ENCODE measurements at regions not wholly inside any gene's neighbourhood (a gene's known extent, or its start where the extent isn't known, plus 50 kb on each side); places are given as distances from the start of the nearest gene placed in this dataset.

- H3K27ac ChIP-seq, result no peak overlapping the region
- no peaks in the 10 kb centered on the region for H3K4me1 ChIP-seq
- no peaks in the 10 kb centered on the region for H3K9me3 ChIP-seq (ENCODE audit: control insufficient read depth, low read length)
- no peak overlapping the region for H2AFZ ChIP-seq
- H3K4me2 ChIP-seq (ENCODE audit: low read length), result no peak overlapping the region
- no peak overlapping the region for H3K9ac ChIP-seq
- no peaks in the 10 kb centered on the region for H3K27me3 ChIP-seq (ENCODE audit: control insufficient read depth, insufficient read depth, low read length)
- H3K4me3 ChIP-seq (ENCODE audit: low read depth, low read length), result no peak overlapping the region
- TF ChIP-seq CTCF (IDR thresholded peaks at IDR 0.05), result no peak
- no peaks in the 10 kb centered on the region for H3K79me2 ChIP-seq
- no peaks in the 10 kb centered on the region for H3K36me3 ChIP-seq (ENCODE audit: control insufficient read depth, insufficient read depth, low read length)
Measured at GRCh38 chr4:42327323-42327722, 70.0 kb upstream of the SHISA3 start.

GRCh38 chr4:42328978-42329377 lies 68.3 kb upstream of the SHISA3 start:
- no peaks in the 10 kb centered on the region for H3K4me1 ChIP-seq
- no peaks in the 10 kb centered on the region for H3K36me3 ChIP-seq (ENCODE audit: control insufficient read depth, insufficient read depth, low read length)
- no peak overlapping the region for H2AFZ ChIP-seq
- H3K9me3 ChIP-seq (ENCODE audit: control insufficient read depth, low read length), result no peaks in the 10 kb centered on the region
- H3K4me2 ChIP-seq (ENCODE audit: low read length), result no peak overlapping the region
- no peak overlapping the region for H3K27ac ChIP-seq
- H3K9ac ChIP-seq, result no peak overlapping the region
- TF ChIP-seq CTCF (IDR thresholded peaks at IDR 0.05), result no peak
- H3K27me3 ChIP-seq (ENCODE audit: control insufficient read depth, insufficient read depth, low read length), result no peaks in the 10 kb centered on the region
- no peaks in the 10 kb centered on the region for H3K79me2 ChIP-seq
- H3K4me3 ChIP-seq (ENCODE audit: low read depth, low read length), result no peak overlapping the region

GRCh38 chr4:42329421-42329820 lies 67.9 kb upstream of the SHISA3 start:
- Histone ChIP-seq H3K4me2 (ENCODE audit: low read length) (no peak overlapping the region), H3K4me3 (ENCODE audit: low read depth, low read length) (no peak overlapping the region), H3K79me2 (no peaks in the 10 kb centered on the region), H3K9me3 (ENCODE audit: control insufficient read depth, low read length) (no peaks in the 10 kb centered on the region), H3K9ac (no peak overlapping the region), H3K27ac (no peak overlapping the region), H2AFZ (no peak overlapping the region), H3K4me1 (no peaks in the 10 kb centered on the region), H3K36me3 (ENCODE audit: control insufficient read depth, insufficient read depth, low read length) (no peaks in the 10 kb centered on the region), H3K27me3 (ENCODE audit: control insufficient read depth, insufficient read depth, low read length) (no peaks in the 10 kb centered on the region)
- no peak for TF ChIP-seq CTCF (IDR thresholded peaks at IDR 0.05)

- Histone ChIP-seq H3K79me2 (no peaks in the 10 kb centered on the region), H3K27me3 (ENCODE audit: control insufficient read depth, insufficient read depth, low read length) (no peaks in the 10 kb centered on the region), H3K4me3 (ENCODE audit: low read depth, low read length) (no peak overlapping the region), H3K4me2 (ENCODE audit: low read length) (no peak overlapping the region), H3K36me3 (ENCODE audit: control insufficient read depth, insufficient read depth, low read length) (no peaks in the 10 kb centered on the region), H3K9me3 (ENCODE audit: control insufficient read depth, low read length) (no peaks in the 10 kb centered on the region), H3K4me1 (no peaks in the 10 kb centered on the region), H3K27ac (no peak overlapping the region), H3K9ac (no peak overlapping the region), H2AFZ (no peak overlapping the region)
- TF ChIP-seq CTCF (IDR thresholded peaks at IDR 0.05), result no peak
Measured at GRCh38 chr4:42330002-42330592, 67.2 kb upstream of the SHISA3 start.

- no peak overlapping the region for H3K4me3 ChIP-seq (ENCODE audit: low read depth, low read length)
- H3K27ac ChIP-seq, result no peak overlapping the region
- no peaks in the 10 kb centered on the region for H3K9me3 ChIP-seq (ENCODE audit: control insufficient read depth, low read length)
- H2AFZ ChIP-seq, result no peak overlapping the region
- H3K79me2 ChIP-seq, result no peaks in the 10 kb centered on the region
- H3K4me1 ChIP-seq, result no peaks in the 10 kb centered on the region
- TF ChIP-seq CTCF (IDR thresholded peaks at IDR 0.05), result no peak
- H3K9ac ChIP-seq, result no peak overlapping the region
- no peaks in the 10 kb centered on the region for H3K27me3 ChIP-seq (ENCODE audit: control insufficient read depth, insufficient read depth, low read length)
- no peaks in the 10 kb centered on the region for H3K36me3 ChIP-seq (ENCODE audit: control insufficient read depth, insufficient read depth, low read length)
- H3K4me2 ChIP-seq (ENCODE audit: low read length), result no peak overlapping the region
Measured at GRCh38 chr4:42331040-42331439, 66.2 kb upstream of the SHISA3 start.

Data from parathyroid adenoma (tissue), 2 donors.